IMR-90 (cell line): ENCODE measurements at regions not wholly inside any gene's neighbourhood (a gene's known extent, or its start where the extent isn't known, plus 50 kb on each side); places are given as distances from the start of the nearest gene placed in this dataset.

Source experiments
- POLR2A ChIP-seq: IDR thresholded peaks from 2 replicates; pipeline ENCODE4 v1.6.1; 2012; ENCODE audit warnings: mild to moderate bottlenecking, low read depth, low read length
- RAD21 ChIP-seq: IDR thresholded peaks from 2 replicates; pipeline ENCODE4 v1.6.1; 2012; ENCODE audit warnings: low read length, improper control_type of control experiment
- TF ChIP-seq, protein P1 (sequence below): conservative IDR thresholded peaks from 2 replicates; pipeline ENCODE4 v1.5.1; 2012; ENCODE audit warnings: mild to moderate bottlenecking, low read depth, low read length, improper control_type of control experiment

DNA sequence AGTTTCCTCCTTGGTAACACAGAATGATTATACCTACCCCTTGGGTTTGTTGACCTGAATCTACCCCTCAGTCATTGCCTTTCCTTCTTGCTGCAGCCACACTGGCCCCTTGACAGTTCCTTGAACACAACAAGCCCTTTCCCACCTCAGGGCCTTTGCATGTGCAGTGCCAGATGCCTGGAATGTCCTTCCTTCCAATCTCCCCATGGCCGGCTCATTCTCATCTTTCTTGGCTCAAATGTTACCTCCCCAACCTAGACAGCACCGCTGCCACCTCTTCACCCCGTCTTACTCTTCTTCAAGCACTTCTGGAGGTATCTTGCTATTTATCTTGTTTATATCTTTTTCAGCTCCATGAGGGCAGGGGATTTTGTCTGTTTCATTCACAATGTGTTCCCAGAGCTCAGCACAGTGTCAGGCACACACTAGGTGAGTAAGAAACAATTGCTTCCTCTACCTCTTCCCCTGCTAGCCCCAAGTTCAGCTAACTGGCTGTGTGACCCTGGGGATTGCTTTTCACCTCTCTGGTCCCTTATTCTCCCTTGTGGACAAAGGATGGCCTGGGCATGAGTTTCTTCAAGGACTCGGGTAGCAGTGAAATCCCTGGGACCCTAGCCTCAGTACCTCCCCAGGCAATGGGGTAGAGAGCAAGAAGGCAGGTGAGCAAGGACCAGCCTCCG is 121.5 kb downstream of the CEBPB start:
- TF ChIP-seq, protein P1, sequence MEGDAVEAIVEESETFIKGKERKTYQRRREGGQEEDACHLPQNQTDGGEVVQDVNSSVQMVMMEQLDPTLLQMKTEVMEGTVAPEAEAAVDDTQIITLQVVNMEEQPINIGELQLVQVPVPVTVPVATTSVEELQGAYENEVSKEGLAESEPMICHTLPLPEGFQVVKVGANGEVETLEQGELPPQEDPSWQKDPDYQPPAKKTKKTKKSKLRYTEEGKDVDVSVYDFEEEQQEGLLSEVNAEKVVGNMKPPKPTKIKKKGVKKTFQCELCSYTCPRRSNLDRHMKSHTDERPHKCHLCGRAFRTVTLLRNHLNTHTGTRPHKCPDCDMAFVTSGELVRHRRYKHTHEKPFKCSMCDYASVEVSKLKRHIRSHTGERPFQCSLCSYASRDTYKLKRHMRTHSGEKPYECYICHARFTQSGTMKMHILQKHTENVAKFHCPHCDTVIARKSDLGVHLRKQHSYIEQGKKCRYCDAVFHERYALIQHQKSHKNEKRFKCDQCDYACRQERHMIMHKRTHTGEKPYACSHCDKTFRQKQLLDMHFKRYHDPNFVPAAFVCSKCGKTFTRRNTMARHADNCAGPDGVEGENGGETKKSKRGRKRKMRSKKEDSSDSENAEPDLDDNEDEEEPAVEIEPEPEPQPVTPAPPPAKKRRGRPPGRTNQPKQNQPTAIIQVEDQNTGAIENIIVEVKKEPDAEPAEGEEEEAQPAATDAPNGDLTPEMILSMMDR, result no peak
- TF ChIP-seq POLR2A (no peak), RAD21 (no peak)
